ENCODE measurements at regions not wholly inside any gene's neighbourhood (a gene's known extent, or its start where the extent isn't known, plus 50 kb on each side); places are given as distances from the start of the nearest gene placed in this dataset.

- Histone ChIP-seq H3F3A (ENCODE audit: control insufficient read depth, insufficient read depth) (no peaks in the 10 kb centered on the region), H3K27me3 (ENCODE audit: control insufficient read depth, low read length) (no peaks in the 10 kb centered on the region), H3K9me2 (replicated peaks; ENCODE audit: control insufficient read depth, low read length) (no peaks in the 10 kb centered on the region), H3K4me1 (ENCODE audit: control insufficient read depth, low read length) (no peaks in the 10 kb centered on the region), H3K79me2 (ENCODE audit: control insufficient read depth, low read length) (no peaks in the 10 kb centered on the region), H3K36me3 (ENCODE audit: control insufficient read depth, low read length) (no peaks in the 10 kb centered on the region), H3K4me3 (ENCODE audit: low read length) (no peak overlapping the region), H4K20me1 (ENCODE audit: control insufficient read depth, insufficient read depth, low read depth, low read length) (no peaks in the 10 kb centered on the region), H3K9me3 (ENCODE audit: control insufficient read depth, insufficient read depth, low read length) (no peaks in the 10 kb centered on the region), H3K27ac (ENCODE audit: low read depth, low read length) (no peak overlapping the region), H3K4me2 (ENCODE audit: low read length) (no peak overlapping the region)
- TF ChIP-seq EZH2phosphoT487 (IDR thresholded peaks at IDR 0.05; ENCODE audit: borderline replicate concordance, low read length) (no peak), CTCF (IDR thresholded peaks at IDR 0.05; ENCODE audit: low read depth, low read length, poor library complexity, severe bottlenecking) (no peak)
These were observed 211.4 kb downstream of the TTC32 start for GRCh38 chr2:19690429-19690828.

GRCh38 chr2:19689646-19690168 is 212.1 kb downstream of the TTC32 start:
- Histone ChIP-seq H3F3A (ENCODE audit: control insufficient read depth, insufficient read depth) (no peaks in the 10 kb centered on the region), H3K4me3 (ENCODE audit: low read length) (no peak overlapping the region), H3K79me2 (ENCODE audit: control insufficient read depth, low read length) (no peaks in the 10 kb centered on the region), H3K9me2 (replicated peaks; ENCODE audit: control insufficient read depth, low read length) (no peaks in the 10 kb centered on the region), H3K36me3 (ENCODE audit: control insufficient read depth, low read length) (no peaks in the 10 kb centered on the region), H3K4me1 (ENCODE audit: control insufficient read depth, low read length) (no peaks in the 10 kb centered on the region), H3K27me3 (ENCODE audit: control insufficient read depth, low read length) (no peaks in the 10 kb centered on the region), H3K9me3 (ENCODE audit: control insufficient read depth, insufficient read depth, low read length) (no peaks in the 10 kb centered on the region), H3K4me2 (ENCODE audit: low read length) (no peak overlapping the region), H4K20me1 (ENCODE audit: control insufficient read depth, insufficient read depth, low read depth, low read length) (no peaks in the 10 kb centered on the region), H3K27ac (ENCODE audit: low read depth, low read length) (no peak overlapping the region)
- no peak for TF ChIP-seq CTCF (IDR thresholded peaks at IDR 0.05; ENCODE audit: low read depth, low read length, poor library complexity, severe bottlenecking)
- no peak for TF ChIP-seq EZH2phosphoT487 (IDR thresholded peaks at IDR 0.05; ENCODE audit: borderline replicate concordance, low read length)

GRCh38 chr2:19688059-19688458 is 213.7 kb downstream of the TTC32 start:
- no peak overlapping the region for H3K27ac ChIP-seq (ENCODE audit: low read depth, low read length)
- no peaks in the 10 kb centered on the region for H3K79me2 ChIP-seq (ENCODE audit: control insufficient read depth, low read length)
- H4K20me1 ChIP-seq (ENCODE audit: control insufficient read depth, insufficient read depth, low read depth, low read length): no peaks in the 10 kb centered on the region
- no peaks in the 10 kb centered on the region for H3K27me3 ChIP-seq (ENCODE audit: control insufficient read depth, low read length)
- H3K9me2 ChIP-seq (replicated peaks; ENCODE audit: control insufficient read depth, low read length): no peaks in the 10 kb centered on the region
- no peaks in the 10 kb centered on the region for H3K4me1 ChIP-seq (ENCODE audit: control insufficient read depth, low read length)
- H3F3A ChIP-seq (ENCODE audit: control insufficient read depth, insufficient read depth): no peaks in the 10 kb centered on the region
- H3K36me3 ChIP-seq (ENCODE audit: control insufficient read depth, low read length): no peaks in the 10 kb centered on the region
- no peak overlapping the region for H3K4me2 ChIP-seq (ENCODE audit: low read length)
- no peak overlapping the region for H3K4me3 ChIP-seq (ENCODE audit: low read length)
- TF ChIP-seq CTCF (IDR thresholded peaks at IDR 0.05; ENCODE audit: low read depth, low read length, poor library complexity, severe bottlenecking) (no peak), EZH2phosphoT487 (IDR thresholded peaks at IDR 0.05; ENCODE audit: borderline replicate concordance, low read length) (no peak)
- H3K9me3 ChIP-seq (ENCODE audit: control insufficient read depth, insufficient read depth, low read length): no peaks in the 10 kb centered on the region

Data from DOHH2 (cell line).